ENCODE measurements at regions not wholly inside any gene's neighbourhood (a gene's known extent, or its start where the extent isn't known, plus 50 kb on each side); places are given as distances from the start of the nearest gene placed in this dataset.

DNA sequence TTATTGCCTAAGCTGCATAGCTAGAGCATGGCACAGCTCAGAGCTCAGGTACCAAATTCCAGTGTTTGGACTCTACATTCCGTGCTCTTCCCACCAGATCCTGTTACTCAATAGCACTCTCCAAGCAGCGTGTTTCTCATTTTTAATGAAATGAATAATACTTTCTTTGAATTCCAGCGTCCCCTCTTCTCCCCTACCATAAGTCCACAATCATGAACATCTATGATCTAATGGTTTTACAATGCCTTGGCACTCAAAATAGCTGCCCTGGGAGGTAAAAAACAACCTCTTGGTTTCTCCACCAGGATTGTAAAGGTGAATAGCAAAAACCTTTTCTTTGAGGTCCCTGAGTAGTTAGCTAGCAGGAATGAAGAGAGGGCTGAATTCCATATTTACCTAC lies 480.0 kb upstream of the PKN2 start:
- no peaks in the 10 kb centered on the region for H3K79me2 ChIP-seq (ENCODE audit: insufficient read depth, low read depth, low read length)
- H3K9me3 ChIP-seq (ENCODE audit: low read length): no peaks in the 10 kb centered on the region
- H2AFZ ChIP-seq (ENCODE audit: low read length): no peak overlapping the region

GRCh38 chr1:88204612-88205167 lies 479.4 kb upstream of the PKN2 start:
- Histone ChIP-seq H3K9me3 (ENCODE audit: low read length) (no peaks in the 10 kb centered on the region), H3K36me3 (ENCODE audit: insufficient read depth, low read length) (no peaks in the 10 kb centered on the region), H3K4me1 (ENCODE audit: insufficient read depth, low read length, poor library complexity, severe bottlenecking) (no peaks in the 10 kb centered on the region), H3K4me3 (ENCODE audit: low read depth, low read length, poor library complexity, severe bottlenecking) (no peak overlapping the region), H3K27ac (ENCODE audit: low read depth, low read length, poor library complexity, severe bottlenecking) (no peak overlapping the region), H3K79me2 (ENCODE audit: insufficient read depth, low read depth, low read length) (no peaks in the 10 kb centered on the region), H3K9me2 (ENCODE audit: insufficient read depth, low read length) (no peaks in the 10 kb centered on the region), H2AFZ (ENCODE audit: low read length) (no peak overlapping the region), H4K20me1 (ENCODE audit: insufficient read depth, low read length) (no peaks in the 10 kb centered on the region), H3K4me2 (ENCODE audit: low read length) (no peak overlapping the region)
- BruUV-seq (replicated peaks): no TSS peak
- DNase-seq (ENCODE audit: low spot score): no peak
- no peak for TF ChIP-seq CTCF (conservative IDR thresholded peaks at IDR 0.05; ENCODE audit: low read length)
- no peak for TF ChIP-seq EZH2phosphoT487 (IDR thresholded peaks at IDR 0.05; ENCODE audit: borderline replicate concordance, low read depth, low read length)
- intact Hi-C loops (cut with micrococcal nuclease; ENCODE audit: unreplicated experiment): no loop called here
- POLR2A ChIA-PET: interaction anchor here (1.0 kb wide), 1 partner anchor 16 kb away, joined by 3 read pairs; no protein-coding TSS in a partner anchor
- CTCF ChIA-PET (ENCODE audit: unreplicated experiment): no interaction called here

More for the DNA sequence above, 480.0 kb upstream of the PKN2 start:
- ChIA-PET POLR2A (no interaction called here), CTCF (ENCODE audit: unreplicated experiment) (no interaction called here)
- Histone ChIP-seq H3K36me3 (ENCODE audit: insufficient read depth, low read length) (no peaks in the 10 kb centered on the region), H3K4me3 (ENCODE audit: low read depth, low read length, poor library complexity, severe bottlenecking) (no peak overlapping the region), H4K20me1 (ENCODE audit: insufficient read depth, low read length) (no peaks in the 10 kb centered on the region), H3K4me2 (ENCODE audit: low read length) (no peak overlapping the region), H3K9me2 (ENCODE audit: insufficient read depth, low read length) (no peaks in the 10 kb centered on the region), H3K27ac (ENCODE audit: low read depth, low read length, poor library complexity, severe bottlenecking) (no peak overlapping the region), H3K4me1 (ENCODE audit: insufficient read depth, low read length, poor library complexity, severe bottlenecking) (no peaks in the 10 kb centered on the region)
- no TSS peak for BruUV-seq (replicated peaks)
- no peak for TF ChIP-seq CTCF (conservative IDR thresholded peaks at IDR 0.05; ENCODE audit: low read length)
- TF ChIP-seq EZH2phosphoT487 (IDR thresholded peaks at IDR 0.05; ENCODE audit: borderline replicate concordance, low read depth, low read length): no peak
- no peak for DNase-seq (ENCODE audit: low spot score)
- intact Hi-C loops (cut with micrococcal nuclease; ENCODE audit: unreplicated experiment): no loop called here

DNA sequence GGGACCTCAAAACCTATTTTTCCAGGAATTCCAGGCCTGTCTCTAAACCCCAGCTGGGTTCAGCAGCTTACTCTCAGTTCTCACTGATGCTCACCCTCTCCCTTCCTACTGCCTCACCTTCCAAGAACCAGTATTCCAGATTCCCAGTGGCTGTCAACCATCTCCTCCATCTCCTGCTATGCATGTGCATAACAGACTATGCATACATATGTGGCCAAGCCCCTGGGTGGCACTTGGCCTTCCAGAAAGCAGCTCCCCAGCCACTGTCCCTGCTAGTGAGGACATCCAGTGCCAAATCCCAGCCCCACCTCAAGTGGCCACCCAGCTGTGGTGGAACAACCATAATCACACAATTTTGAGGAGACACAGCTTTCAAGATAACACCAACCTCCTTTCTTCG lies 475.7 kb upstream of the PKN2 start:
- intact Hi-C loops (cut with micrococcal nuclease; ENCODE audit: unreplicated experiment): no loop called here
- no TSS peak for BruUV-seq (replicated peaks)
- Histone ChIP-seq H3K9me3 (ENCODE audit: low read length) (no peaks in the 10 kb centered on the region), H3K27ac (ENCODE audit: low read depth, low read length, poor library complexity, severe bottlenecking) (no peak overlapping the region), H3K36me3 (ENCODE audit: insufficient read depth, low read length) (no peaks in the 10 kb centered on the region), H3K4me1 (ENCODE audit: insufficient read depth, low read length, poor library complexity, severe bottlenecking) (no peaks in the 10 kb centered on the region), H3K4me2 (ENCODE audit: low read length) (no peak overlapping the region), H3K4me3 (ENCODE audit: low read depth, low read length, poor library complexity, severe bottlenecking) (no peak overlapping the region), H4K20me1 (ENCODE audit: insufficient read depth, low read length) (no peaks in the 10 kb centered on the region), H2AFZ (ENCODE audit: low read length) (no peak overlapping the region), H3K79me2 (ENCODE audit: insufficient read depth, low read depth, low read length) (no peaks in the 10 kb centered on the region), H3K9me2 (ENCODE audit: insufficient read depth, low read length) (no peaks in the 10 kb centered on the region)
- POLR2A ChIA-PET: interaction anchor here (1.0 kb wide), 1 partner anchor 15 kb away, joined by 4 read pairs; no protein-coding TSS in a partner anchor
- TF ChIP-seq EZH2phosphoT487 (IDR thresholded peaks at IDR 0.05; ENCODE audit: borderline replicate concordance, low read depth, low read length) (no peak), CTCF (conservative IDR thresholded peaks at IDR 0.05; ENCODE audit: low read length) (no peak)
- CTCF ChIA-PET (ENCODE audit: unreplicated experiment): no interaction called here
- DNase-seq (ENCODE audit: low spot score): no peak

Measured in OCI-LY7 (cell line).